Esophagus muscularis mucosa (tissue), 3 donors: ENCODE measurements at regions not wholly inside any gene's neighbourhood (a gene's known extent, or its start where the extent isn't known, plus 50 kb on each side); places are given as distances from the start of the nearest gene placed in this dataset.

Experiments
- POLR2A ChIP-seq: fragments of 450-650 bp; IDR thresholded peaks from one replicate; pipeline ENCODE4 v1.6.1; 2017; ENCODE audit warnings: antibody characterized with exemption, moderate library complexity, mild to moderate bottlenecking, low read depth
- POLR2AphosphoS5 ChIP-seq, 2 donors: sonication (generic); formaldehyde crosslinking; IDR thresholded peaks; one replicate each; pipeline ENCODE4 v1.6.1; 2017; ENCODE audit warnings: antibody characterized with exemption in 2 of 2
- TF ChIP-seq, protein P1 (sequence below), 3 experiments: fragments of 200-600 bp in 2 of 3; fragments of 450-650 bp in 1 of 3; sonication (generic) in 2 of 3; IDR thresholded peaks; one replicate each; pipeline ENCODE4 v1.5.1; 2017 to 2019; ENCODE audit warnings: antibody characterized with exemption in 3 of 3, mild to moderate bottlenecking in 2 of 3, moderate library complexity in 1 of 3

DNA sequence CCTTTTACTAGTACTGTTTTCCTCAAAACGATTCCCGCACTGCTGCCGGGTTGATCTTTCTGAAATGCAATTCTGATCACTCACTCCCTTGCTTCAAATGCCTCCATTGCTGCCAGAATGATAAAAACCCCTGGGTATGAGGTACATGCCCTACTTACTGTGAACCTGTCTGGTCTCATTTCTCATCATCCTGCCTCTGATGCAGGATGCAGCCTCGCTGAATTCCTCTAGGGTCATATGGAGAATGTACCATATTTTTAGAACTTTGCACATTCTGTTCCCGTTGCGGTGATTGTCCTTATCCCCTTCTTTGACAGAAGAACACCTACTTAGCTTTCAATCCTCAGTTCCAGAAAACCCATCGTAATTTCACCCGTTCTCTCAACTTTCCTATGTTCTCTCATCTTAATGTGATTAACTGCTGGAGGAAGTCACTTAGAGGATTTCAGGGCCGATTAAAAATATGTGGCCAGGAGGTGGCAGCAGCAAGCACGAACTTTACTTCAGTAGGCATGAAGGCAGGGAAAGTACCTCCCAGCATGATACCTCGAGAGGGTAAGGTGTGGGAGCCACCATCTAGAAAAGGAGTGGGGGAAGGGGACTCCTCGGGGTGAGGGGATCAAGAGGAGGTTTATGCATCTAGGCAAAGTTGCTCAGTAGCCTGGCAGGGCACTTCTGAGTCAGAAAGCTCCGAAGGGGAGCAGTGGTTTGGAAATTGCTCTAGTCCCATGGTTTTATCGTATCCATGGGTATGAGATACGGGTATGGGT is 361.5 kb upstream of the ZP4 start:
- TF ChIP-seq, protein P1, sequence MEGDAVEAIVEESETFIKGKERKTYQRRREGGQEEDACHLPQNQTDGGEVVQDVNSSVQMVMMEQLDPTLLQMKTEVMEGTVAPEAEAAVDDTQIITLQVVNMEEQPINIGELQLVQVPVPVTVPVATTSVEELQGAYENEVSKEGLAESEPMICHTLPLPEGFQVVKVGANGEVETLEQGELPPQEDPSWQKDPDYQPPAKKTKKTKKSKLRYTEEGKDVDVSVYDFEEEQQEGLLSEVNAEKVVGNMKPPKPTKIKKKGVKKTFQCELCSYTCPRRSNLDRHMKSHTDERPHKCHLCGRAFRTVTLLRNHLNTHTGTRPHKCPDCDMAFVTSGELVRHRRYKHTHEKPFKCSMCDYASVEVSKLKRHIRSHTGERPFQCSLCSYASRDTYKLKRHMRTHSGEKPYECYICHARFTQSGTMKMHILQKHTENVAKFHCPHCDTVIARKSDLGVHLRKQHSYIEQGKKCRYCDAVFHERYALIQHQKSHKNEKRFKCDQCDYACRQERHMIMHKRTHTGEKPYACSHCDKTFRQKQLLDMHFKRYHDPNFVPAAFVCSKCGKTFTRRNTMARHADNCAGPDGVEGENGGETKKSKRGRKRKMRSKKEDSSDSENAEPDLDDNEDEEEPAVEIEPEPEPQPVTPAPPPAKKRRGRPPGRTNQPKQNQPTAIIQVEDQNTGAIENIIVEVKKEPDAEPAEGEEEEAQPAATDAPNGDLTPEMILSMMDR (IDR thresholded peaks at IDR 0.05) = peak; percentile 43 to 57 (median 49)
- no peak for TF ChIP-seq POLR2A
- TF ChIP-seq POLR2AphosphoS5 (IDR thresholded peaks at IDR 0.05) = no peak
